Large intestine (tissue), 3 donors: ENCODE measurements at regions not wholly inside any gene's neighbourhood (a gene's known extent, or its start where the extent isn't known, plus 50 kb on each side); places are given as distances from the start of the nearest gene placed in this dataset.

ENCODE experiments used
- DNase-seq, 2 donors: peaks; one replicate each; pipeline versions ENCODE4 v3.0.0 to v3.0.0-alpha.2; 2013
- H3K27ac ChIP-seq: one replicate; pipeline ENCODE4 v1.5.1; 2013; ENCODE audit warnings: low read length
- H3K27me3 ChIP-seq: 2 replicates; pipeline ENCODE4 v1.6.1; 2013; ENCODE audit warnings: low read length; ENCODE audit not compliant: control insufficient read depth, insufficient read depth
- H3K36me3 ChIP-seq: 2 replicates; pipeline ENCODE4 v1.6.1; 2013; ENCODE audit warnings: low read length; ENCODE audit not compliant: control insufficient read depth, insufficient read depth
- H3K4me1 ChIP-seq: one replicate; pipeline ENCODE4 v1.6.1; 2013; ENCODE audit warnings: low read length; ENCODE audit not compliant: control insufficient read depth, insufficient read depth
- H3K4me3 ChIP-seq: one replicate; pipeline ENCODE4 v1.5.1; 2013; ENCODE audit warnings: low read length
- H3K9me3 ChIP-seq: one replicate; pipeline ENCODE4 v1.6.1; 2013; ENCODE audit warnings: mild to moderate bottlenecking, low read depth, low read length, moderate library complexity; ENCODE audit not compliant: control insufficient read depth
- WGBS: methylation state at CpG from one replicate; pipeline ENCODE4 v1.1.5; 2013; ENCODE audit warnings: low lambda C conversion rate; ENCODE audit not compliant: insufficient coverage; 5-methylcytosine and 5-hydroxymethylcytosine counted together

DNA sequence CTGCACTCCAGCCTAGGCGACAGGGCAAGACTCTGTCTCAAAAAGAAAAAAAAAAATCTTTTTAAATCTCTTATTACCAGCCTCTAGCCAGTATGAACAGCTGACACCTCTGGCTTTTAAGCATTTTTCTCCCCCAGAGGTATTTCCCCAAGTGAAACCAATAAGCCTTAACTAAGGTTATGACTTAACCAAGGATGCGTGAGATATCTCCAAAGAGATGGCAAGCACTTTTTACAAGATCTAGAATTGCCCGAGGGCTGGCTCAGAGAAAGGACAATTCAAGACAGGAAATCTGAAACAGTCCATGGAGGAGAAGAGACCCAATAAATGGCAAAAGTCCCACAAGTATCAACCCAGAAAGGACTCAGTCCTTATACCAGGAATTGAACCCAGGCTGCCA, 362.1 kb downstream of the FOXO1 start:
- H3K27me3 ChIP-seq = no peaks in the 10 kb centered on the region
- no peaks in the 10 kb centered on the region for H3K4me1 ChIP-seq
- H3K9me3 ChIP-seq = peaks cover 4% of the 10 kb centered on the region
- no peaks in the 10 kb centered on the region for H3K36me3 ChIP-seq
- no peak for DNase-seq
- H3K4me3 ChIP-seq = no peak overlapping the region
- H3K27ac ChIP-seq = no peak overlapping the region
- 100% methylated on average over 1 of the region's 3 CpGs for WGBS

DNA sequence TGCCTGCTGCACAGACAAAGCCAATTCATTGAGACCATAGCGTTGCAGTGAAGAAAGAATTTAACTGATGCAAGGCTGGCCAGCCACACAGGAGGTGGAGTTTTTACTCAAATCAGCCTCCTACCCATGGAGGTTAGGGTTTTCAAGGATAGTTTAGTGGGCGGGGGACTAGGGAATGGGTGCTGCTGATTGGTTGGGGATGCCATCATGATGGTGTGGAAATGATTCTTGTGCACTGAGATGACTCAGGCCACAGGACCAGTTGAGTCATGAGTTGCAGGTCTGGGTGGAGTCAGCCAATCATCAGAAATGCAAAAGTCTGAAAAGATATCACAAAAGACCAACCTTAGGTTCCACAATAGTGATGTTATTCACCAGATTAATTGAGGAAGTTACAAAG, 359.6 kb downstream of the FOXO1 start:
- Histone ChIP-seq H3K27ac (no peak overlapping the region), H3K4me1 (no peaks in the 10 kb centered on the region), H3K9me3 (peaks cover 4% of the 10 kb centered on the region), H3K36me3 (no peaks in the 10 kb centered on the region), H3K27me3 (no peaks in the 10 kb centered on the region), H3K4me3 (no peak overlapping the region)
- no peak for DNase-seq
- no CpG with 5 or more reads among the region's 2 CpGs for WGBS

DNA sequence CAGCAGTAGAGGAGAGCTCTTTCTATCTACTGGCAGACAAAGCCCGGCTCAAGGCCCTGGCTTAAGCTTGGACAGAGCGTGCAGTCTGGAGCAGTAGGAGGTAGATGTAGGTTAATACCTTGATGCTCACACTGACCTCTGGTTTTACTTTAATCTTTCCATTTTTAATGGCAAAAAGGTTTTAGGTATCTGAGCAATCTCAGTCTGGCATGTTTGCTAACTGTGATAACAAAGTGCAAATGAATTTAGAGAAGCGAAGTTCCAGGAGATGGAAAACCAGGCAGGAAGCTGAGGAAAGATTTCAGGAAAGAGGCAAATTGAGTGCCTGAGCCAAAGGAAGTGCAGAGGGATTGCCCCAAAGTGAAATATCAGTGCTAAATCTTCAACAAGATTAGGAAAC, 356.6 kb downstream of the FOXO1 start:
- WGBS = 67% methylated on average over 1 of the region's 3 CpGs

DNA sequence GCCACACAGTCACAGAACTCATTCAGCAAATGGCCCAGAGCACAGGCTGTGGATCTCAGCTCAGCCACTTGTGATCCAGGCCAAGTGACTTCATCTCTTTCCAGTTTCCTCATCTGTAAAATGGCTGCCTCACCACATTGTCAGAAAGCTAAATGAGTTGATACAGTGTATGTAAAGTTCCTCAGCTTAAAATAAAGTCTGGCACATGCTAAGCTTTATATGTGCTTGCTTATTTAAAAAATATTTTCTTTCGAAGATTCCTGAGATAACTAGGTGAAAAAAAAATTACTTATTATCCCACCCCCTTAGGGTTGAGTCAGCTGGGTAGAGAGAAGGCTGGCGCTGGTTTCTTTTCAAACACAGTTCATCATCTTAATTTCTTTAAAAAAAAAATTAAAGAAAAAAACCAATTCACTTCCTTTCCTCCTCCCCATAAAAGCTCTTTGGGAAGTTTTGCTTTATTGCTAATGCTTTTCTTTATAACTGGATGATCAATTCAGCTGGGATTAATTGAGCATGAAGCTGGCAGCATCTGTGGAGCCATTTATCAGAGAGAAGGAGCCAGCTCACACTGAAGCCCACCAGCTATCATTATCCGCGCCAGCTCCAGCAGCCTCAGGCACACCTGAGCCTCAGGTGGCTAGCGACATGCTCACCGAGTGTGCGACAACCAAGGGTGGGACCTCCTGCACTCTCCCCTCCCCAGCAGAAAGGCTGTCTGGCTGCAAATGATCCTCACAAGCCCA, 354.9 kb downstream of the FOXO1 start:
- no peaks in the 10 kb centered on the region for H3K27me3 ChIP-seq
- no peak overlapping the region for H3K4me3 ChIP-seq
- H3K9me3 ChIP-seq = peaks cover 3% of the 10 kb centered on the region
- no peak for DNase-seq
- 100% methylated on average over 1 of the region's 7 CpGs for WGBS
- H3K27ac ChIP-seq = no peak overlapping the region
- no peaks in the 10 kb centered on the region for H3K36me3 ChIP-seq
- H3K4me1 ChIP-seq = no peaks in the 10 kb centered on the region

More for the DNA sequence above, 356.6 kb downstream of the FOXO1 start:
- no peaks in the 10 kb centered on the region for H3K27me3 ChIP-seq
- H3K9me3 ChIP-seq = peaks cover 4% of the 10 kb centered on the region
- H3K4me3 ChIP-seq = no peak overlapping the region
- H3K4me1 ChIP-seq = no peaks in the 10 kb centered on the region
- no peak overlapping the region for H3K27ac ChIP-seq
- no peak for DNase-seq
- H3K36me3 ChIP-seq = no peaks in the 10 kb centered on the region

DNA sequence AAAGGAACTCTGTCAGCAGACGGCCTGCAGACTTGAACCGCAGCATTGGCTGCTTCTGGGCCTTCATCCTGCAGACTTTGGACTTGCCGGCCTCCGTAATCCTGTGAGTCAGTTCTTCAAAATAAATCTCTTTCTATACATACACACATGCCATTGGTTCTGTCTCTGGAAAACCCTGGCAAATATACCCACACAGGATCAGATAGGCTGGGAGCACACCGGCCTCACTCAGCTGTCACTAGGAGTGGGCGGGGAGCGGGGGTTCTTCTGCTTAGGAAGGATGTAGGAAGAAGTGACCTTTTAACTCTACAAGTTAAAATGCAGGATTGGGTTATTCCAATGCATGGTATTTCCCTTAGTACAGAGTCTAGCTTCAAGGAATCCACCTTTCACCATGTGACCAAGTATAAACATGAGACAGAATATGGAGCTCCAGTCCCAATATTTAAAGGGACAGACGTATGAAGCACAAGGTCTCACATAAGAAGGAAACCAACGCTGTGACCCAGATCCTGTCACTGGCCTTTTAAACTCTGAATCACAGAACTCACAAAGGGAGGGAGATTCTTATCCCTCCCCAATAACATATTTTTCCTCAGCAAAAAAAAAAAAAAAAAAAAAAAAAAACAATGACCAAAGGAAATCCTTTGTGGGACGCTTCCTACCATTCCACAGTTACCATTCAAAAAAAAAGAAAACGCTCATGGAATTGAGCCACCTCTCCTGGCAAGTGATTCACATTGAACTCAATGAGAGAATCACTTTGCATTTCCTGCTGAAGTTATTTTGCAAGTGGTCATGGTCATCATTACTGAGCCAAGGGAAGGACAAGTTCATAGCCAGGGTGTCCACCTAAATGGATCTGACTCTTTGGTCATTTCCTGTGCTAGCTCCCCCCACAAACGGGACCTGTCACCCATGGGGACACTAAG, 352.9 kb downstream of the FOXO1 start:
- Histone ChIP-seq H3K27me3 (no peaks in the 10 kb centered on the region), H3K4me1 (no peaks in the 10 kb centered on the region), H3K27ac (no peak overlapping the region), H3K4me3 (no peak overlapping the region), H3K36me3 (no peaks in the 10 kb centered on the region), H3K9me3 (no peaks in the 10 kb centered on the region)
- DNase-seq = no peak
- no CpG with 5 or more reads among the region's 12 CpGs for WGBS

DNA sequence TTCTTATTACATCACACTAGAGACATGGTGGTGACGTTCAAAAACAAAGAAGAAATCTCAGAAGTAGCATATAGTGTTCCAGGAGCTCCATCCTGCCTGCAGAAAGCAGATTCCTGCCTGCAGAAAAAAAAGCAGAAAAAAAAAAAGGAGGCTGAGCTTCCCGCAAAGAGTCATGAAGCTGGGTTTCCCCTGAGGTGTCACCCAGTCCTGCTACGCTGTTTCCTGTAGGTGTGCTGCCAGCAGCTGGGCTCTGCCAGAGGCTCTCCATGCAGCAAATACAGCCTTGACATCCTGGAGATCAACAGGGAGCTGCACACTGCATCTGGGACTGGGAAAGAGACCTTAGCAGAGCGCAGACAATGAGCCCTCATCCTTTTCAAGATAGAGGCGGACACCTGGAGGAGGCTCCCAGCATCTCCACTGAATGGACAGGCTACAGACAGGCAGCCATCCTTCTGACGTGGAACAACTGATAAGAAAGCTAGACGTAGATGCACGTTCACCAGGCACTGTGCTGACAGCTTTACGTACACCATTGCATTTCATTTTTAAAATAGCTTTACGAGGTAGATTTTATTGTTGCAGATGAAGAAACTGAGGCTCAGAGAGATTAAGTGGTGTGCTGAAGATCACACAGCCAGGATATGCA, 350.9 kb downstream of the FOXO1 start:
- H3K4me3 ChIP-seq = no peak overlapping the region
- no peak overlapping the region for H3K27ac ChIP-seq
- H3K4me1 ChIP-seq = no peaks in the 10 kb centered on the region
- H3K27me3 ChIP-seq = no peaks in the 10 kb centered on the region
- WGBS = no CpG with 5 or more reads among the region's 10 CpGs
- no peaks in the 10 kb centered on the region for H3K36me3 ChIP-seq
- no peaks in the 10 kb centered on the region for H3K9me3 ChIP-seq
- DNase-seq = no peak

DNA sequence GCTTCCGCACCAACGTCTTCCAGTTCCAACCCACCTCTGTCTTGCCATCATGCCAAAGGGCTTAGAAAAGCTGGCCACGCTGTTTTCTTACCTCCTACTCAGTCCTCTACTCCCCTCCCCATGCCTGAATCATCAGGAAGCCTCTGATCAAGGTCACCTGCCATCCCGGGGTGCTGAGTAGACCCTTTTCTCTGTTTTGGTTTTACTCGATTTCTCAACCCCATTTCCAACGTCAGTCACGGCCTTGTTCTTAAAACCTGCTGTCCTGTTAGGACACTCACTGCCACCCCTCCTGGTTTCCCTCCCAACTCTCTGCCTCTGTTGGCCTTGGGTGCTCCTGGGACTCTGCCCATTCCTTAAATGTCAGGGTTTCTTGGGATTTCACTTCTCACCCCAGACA, 350.1 kb downstream of the FOXO1 start:
- no peaks in the 10 kb centered on the region for H3K9me3 ChIP-seq
- H3K27ac ChIP-seq = no peak overlapping the region
- no peak overlapping the region for H3K4me3 ChIP-seq
- H3K4me1 ChIP-seq = no peaks in the 10 kb centered on the region
- WGBS = 83% methylated on average over 2 of the region's 7 CpGs
- no peaks in the 10 kb centered on the region for H3K27me3 ChIP-seq
- no peaks in the 10 kb centered on the region for H3K36me3 ChIP-seq
- no peak for DNase-seq

DNA sequence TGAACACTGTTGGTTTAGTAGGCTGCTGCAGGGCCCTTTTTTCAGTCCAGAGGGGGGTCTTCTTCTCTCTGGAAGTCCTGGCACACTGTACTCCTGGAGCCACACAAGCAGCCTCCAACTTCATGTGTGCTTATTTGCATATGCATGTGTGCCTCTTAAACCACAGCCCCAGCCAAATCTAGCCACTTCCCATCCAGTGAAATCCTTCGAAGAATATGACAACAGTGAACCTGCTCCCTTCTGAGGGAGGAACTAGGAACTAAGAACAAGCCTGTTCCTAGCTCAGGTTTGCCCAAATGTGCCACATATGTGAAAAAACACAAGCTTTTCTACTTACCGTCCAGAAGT, 348.5 kb downstream of the FOXO1 start:
- Histone ChIP-seq H3K27me3 (no peaks in the 10 kb centered on the region), H3K4me1 (no peaks in the 10 kb centered on the region), H3K4me3 (no peak overlapping the region), H3K27ac (no peak overlapping the region), H3K9me3 (no peaks in the 10 kb centered on the region), H3K36me3 (no peaks in the 10 kb centered on the region)
- DNase-seq = no peak
- no CpG with 5 or more reads among the region's 2 CpGs for WGBS

DNA sequence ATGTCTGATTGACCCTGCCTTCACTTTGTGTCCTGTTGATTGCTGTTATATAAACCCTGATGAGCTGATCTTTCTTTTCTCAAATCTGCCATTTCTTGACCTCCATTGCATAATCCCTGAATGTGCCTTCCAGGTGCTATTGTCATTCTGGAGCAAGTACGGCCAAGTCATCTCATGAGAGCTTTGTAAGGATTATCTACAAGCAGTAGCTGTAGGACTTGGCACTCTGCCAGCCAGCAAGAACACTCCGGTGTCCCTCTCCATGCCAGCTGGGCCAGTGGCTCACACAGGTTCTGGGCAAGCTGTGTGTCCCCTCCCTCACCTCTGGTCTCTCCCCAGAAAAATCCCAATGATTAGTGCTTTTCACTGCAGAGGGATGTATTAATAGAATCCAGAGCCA, 348.1 kb downstream of the FOXO1 start:
- Histone ChIP-seq H3K9me3 (no peaks in the 10 kb centered on the region), H3K4me1 (no peaks in the 10 kb centered on the region), H3K27ac (no peak overlapping the region), H3K36me3 (no peaks in the 10 kb centered on the region), H3K27me3 (no peaks in the 10 kb centered on the region), H3K4me3 (no peak overlapping the region)
- peak in 1 of 2 donors; percentile 18 for DNase-seq
- no CpG with 5 or more reads among the region's 2 CpGs for WGBS

DNA sequence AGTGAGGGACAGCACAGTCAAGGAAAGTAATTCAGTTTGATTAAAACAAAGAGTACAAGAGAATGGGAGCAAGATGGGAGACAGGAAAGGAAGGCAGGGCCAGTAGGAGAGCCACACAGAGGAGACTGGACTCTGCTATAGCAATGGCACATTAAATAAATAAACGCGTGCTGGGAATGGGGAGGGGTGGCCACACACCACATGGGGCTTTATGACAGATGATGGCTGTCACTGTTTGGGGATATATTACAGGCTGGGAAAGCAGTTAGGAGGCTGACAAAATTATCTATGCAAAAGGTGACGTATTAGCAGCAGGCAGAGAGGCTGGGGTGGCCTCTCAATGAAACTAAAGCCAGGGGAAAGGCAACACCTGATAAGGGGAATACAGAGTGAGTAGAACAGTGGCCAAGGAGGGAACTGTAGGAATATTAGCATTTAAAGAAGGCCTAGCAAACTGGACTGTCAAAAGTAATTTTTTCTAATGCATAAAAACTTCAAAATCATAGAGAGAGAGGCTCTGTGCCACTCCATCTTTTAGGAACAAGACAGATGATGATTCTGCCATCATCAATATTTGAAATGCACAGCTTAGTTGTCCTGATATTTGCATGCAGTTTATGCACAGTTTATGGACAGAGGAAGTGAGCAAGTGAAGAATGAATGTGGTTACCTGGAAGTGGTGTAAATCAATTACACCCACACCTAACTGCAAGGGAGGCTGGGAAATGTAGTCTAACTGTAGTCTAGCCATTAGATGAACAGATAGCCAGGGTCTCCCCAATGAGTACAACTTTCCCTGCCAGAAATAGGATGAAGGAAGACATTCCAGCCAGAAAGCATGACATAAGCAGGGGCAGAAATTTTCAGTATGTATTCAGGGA, 346.5 kb downstream of the FOXO1 start:
- no peak for DNase-seq
- H3K4me1 ChIP-seq = no peaks in the 10 kb centered on the region
- H3K27ac ChIP-seq = no peak overlapping the region
- no peaks in the 10 kb centered on the region for H3K36me3 ChIP-seq
- WGBS = no CpG with 5 or more reads among the region's 3 CpGs
- H3K27me3 ChIP-seq = no peaks in the 10 kb centered on the region
- H3K4me3 ChIP-seq = no peak overlapping the region
- no peaks in the 10 kb centered on the region for H3K9me3 ChIP-seq
